ENCODE measurements at regions not wholly inside any gene's neighbourhood (a gene's known extent, or its start where the extent isn't known, plus 50 kb on each side); places are given as distances from the start of the nearest gene placed in this dataset.

DNA sequence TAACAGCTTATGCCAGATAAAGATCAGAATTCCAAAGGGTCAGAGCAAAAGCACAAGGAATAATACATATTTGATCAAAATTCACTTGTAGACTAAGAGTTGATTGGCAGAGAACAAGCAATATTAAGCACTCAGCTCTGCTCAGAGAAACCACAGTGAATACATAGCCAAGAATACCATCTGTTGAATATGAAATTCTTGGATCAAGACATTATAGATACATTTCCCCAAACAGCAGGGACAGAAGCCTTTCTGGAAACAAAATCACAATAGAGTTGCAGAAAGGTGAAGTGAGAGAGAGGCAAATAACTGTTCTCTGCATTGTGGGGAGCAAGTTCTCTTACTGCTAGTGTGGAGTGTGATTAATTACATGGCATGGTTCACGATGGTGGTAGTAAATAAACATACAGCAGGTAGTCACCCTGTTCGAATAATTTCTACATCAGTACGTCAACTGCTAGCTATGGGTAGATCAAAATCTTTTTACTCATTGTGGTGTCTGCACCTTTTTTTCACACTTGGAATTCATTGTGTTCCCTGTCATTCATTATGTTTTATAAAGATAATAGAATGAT is 366.7 kb downstream of the PCDH7 start:
- TF ChIP-seq, protein P1, sequence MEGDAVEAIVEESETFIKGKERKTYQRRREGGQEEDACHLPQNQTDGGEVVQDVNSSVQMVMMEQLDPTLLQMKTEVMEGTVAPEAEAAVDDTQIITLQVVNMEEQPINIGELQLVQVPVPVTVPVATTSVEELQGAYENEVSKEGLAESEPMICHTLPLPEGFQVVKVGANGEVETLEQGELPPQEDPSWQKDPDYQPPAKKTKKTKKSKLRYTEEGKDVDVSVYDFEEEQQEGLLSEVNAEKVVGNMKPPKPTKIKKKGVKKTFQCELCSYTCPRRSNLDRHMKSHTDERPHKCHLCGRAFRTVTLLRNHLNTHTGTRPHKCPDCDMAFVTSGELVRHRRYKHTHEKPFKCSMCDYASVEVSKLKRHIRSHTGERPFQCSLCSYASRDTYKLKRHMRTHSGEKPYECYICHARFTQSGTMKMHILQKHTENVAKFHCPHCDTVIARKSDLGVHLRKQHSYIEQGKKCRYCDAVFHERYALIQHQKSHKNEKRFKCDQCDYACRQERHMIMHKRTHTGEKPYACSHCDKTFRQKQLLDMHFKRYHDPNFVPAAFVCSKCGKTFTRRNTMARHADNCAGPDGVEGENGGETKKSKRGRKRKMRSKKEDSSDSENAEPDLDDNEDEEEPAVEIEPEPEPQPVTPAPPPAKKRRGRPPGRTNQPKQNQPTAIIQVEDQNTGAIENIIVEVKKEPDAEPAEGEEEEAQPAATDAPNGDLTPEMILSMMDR (IDR thresholded peaks at IDR 0.05; ENCODE audit: low read depth, low read length): no peak
- no peak for DNase-seq (ENCODE audit: low read depth, low spot score)
- H3K4me3 ChIP-seq (ENCODE audit: low read depth, low read length): no peak overlapping the region
- in situ Hi-C loops (cut with HindIII; ENCODE audit: low sequenced_read_pairs): no loop called here

DNA sequence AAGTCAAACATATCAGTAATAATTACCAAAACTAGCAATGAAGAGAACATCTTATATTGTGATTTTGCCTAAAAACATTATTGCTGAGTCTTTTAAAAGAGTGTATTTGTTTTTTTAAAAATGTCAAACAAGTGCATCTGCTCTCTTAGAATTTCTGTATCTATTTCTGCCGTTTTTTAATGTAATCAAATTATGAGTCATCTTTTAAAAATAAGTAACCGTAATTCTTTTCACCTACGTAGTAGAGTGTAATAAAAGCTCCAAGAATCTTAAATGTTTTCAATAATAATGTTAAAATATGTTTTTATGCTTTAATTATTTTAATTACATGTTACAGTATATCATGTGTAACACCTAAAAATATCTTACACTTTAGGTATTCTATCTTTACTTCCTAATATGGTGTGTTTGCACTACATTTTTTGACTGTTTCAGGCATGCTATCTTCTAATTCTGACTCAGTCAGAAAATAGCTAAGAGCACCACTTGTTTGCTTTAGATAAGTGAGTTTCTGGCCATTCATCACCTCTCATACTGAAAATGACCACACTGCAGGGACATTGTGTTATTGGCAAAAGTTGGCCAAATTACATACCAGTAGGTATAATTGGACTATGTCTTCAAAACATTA is 368.5 kb downstream of the PCDH7 start:
- DNase-seq (ENCODE audit: low read depth, low spot score): peak; percentile 74
- TF ChIP-seq, protein P1 (IDR thresholded peaks at IDR 0.05; ENCODE audit: low read depth, low read length): no peak

DNA sequence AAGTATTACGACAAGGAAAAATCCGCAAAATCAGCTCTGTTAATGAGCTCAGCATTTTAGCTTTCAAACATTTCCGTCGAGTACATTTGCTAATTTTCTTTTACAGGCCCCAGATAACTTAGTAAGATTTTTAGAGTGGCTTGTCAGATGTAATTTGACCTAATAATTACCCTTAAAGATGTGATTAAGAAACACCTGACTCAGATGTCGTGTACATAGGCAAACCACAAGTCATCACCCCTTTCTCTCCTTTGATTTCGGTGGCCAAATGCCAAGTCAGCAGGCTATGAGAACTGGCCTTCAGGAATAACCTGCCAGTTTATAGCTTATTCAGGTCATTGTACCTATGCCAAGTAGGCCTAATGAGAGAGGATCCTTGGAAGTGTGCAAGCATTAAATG is 369.6 kb downstream of the PCDH7 start:
- peak; percentile 48 for DNase-seq (ENCODE audit: low read depth, low spot score)
- TF ChIP-seq, protein P1 (IDR thresholded peaks at IDR 0.05; ENCODE audit: low read depth, low read length): no peak
- in situ Hi-C loops (cut with HindIII; ENCODE audit: low sequenced_read_pairs): no loop called here
- no peak overlapping the region for H3K4me3 ChIP-seq (ENCODE audit: low read depth, low read length)

More for the DNA sequence above, 368.5 kb downstream of the PCDH7 start:
- no peak overlapping the region for H3K4me3 ChIP-seq (ENCODE audit: low read depth, low read length)
- in situ Hi-C loops (cut with HindIII; ENCODE audit: low sequenced_read_pairs): no loop called here

DNA sequence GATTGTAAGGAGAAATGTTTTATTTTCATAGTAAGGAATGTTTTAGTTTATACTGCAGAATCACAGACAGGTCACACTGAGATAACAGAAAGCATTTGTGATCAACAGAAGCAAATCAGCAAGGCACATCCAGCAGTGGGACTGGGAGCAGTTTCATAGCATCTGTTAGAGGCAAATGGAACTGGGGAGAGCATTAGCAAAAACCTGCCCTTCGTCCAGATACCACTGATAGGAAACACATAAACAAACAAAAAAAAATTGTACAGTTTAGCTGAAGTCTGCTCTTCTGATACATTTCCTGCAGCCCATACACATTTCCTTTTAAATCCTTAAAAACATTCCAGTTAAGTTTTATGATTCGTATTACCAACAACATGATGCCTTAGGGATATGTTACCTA is 374.3 kb downstream of the PCDH7 start:
- TF ChIP-seq, protein P1 (IDR thresholded peaks at IDR 0.05; ENCODE audit: low read depth, low read length): no peak
- no peak for DNase-seq (ENCODE audit: low read depth, low spot score)
- in situ Hi-C loops (cut with HindIII; ENCODE audit: low sequenced_read_pairs): no loop called here

DNA sequence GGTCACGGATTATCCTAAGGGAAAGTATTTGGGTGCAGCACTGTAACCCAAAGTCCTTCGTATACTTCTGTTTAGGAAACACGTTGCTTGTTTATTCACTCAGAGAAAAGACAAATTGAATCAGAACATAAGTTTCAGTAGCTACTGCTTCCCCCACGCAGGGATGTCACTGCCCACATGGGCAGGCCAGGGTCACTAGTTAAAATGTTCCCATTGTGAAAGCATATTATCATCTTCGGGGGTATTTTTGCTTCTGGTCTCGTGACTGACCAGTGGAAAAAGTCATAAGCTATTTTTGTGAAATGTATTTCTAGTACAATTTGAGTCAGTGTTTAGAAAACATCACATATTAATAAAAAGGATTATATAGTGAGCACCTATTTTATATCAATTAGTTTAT is 377.8 kb downstream of the PCDH7 start:
- in situ Hi-C loops (cut with HindIII; ENCODE audit: low sequenced_read_pairs): no loop called here
- TF ChIP-seq, protein P1 (IDR thresholded peaks at IDR 0.05; ENCODE audit: low read depth, low read length): no peak

More for the DNA sequence above, 374.3 kb downstream of the PCDH7 start:
- no peak overlapping the region for H3K4me3 ChIP-seq (ENCODE audit: low read depth, low read length)

DNA sequence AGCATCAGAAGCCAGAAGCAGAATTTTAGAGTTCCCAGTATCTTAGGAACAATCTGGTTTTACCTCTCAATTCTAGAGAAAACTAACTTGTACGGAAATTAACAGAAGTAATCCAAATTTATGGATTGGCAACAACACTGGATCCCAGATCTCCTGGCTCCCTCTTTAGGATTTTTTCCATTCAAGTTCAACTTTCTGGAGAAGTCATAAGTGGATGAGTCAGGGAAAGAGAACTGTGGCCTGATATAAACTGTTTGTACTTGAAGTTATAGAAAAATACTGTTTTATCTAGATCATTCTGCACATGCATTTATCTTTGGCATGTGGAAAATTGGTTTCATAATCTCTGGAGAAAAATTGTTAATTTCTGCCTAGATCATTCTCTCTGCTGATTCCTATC is 380.4 kb downstream of the PCDH7 start:
- in situ Hi-C loops (cut with HindIII; ENCODE audit: low sequenced_read_pairs): no loop called here
- no peak overlapping the region for H3K4me3 ChIP-seq (ENCODE audit: low read depth, low read length)
- no peak for DNase-seq (ENCODE audit: low read depth, low spot score)
- TF ChIP-seq, protein P1 (IDR thresholded peaks at IDR 0.05; ENCODE audit: low read depth, low read length): no peak

More for the DNA sequence above, 377.8 kb downstream of the PCDH7 start:
- H3K4me3 ChIP-seq (ENCODE audit: low read depth, low read length): no peak overlapping the region
- DNase-seq (ENCODE audit: low read depth, low spot score): no peak

Data from astrocyte of the spinal cord (primary cell).